NK-92 treated with Interleukin-12 subunit alpha and Interleukin-12 subunit beta, amount 100 ng/mL, for 24 hours (cell line): ENCODE measurements at regions not wholly inside any gene's neighbourhood (a gene's known extent, or its start where the extent isn't known, plus 50 kb on each side); places are given as distances from the start of the nearest gene placed in this dataset.
"Not testable (repeated sequence)": the region's sequence is repeated elsewhere in the genome, so short reads cannot be mapped to it uniquely, and the experiment has no call there.

Source experiments
- DNase-seq: peaks from one replicate; lab custom pipeline; 2025; lab: John Stamatoyannopoulos, UW

DNA sequence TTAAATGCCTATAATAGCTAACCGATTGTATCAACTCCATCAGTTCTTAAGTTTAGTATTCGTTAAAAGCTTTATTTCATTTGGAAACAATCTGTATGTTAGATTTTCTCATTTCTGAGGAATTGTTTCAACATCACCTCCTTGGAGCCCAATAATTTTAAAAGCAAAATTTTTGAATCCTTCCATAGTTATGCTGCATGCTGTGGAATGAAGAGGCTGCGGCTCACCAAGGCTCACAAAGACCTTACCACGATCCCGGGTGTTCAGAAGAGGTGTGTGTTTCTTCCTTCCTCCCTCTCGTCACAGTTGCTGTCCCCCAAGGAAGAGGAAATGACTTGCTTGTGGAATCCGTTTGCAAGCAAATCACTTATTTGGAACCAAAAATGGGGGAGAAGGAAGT, 143.8 kb downstream of the FGF1 start:
- DNase-seq = no peak

DNA sequence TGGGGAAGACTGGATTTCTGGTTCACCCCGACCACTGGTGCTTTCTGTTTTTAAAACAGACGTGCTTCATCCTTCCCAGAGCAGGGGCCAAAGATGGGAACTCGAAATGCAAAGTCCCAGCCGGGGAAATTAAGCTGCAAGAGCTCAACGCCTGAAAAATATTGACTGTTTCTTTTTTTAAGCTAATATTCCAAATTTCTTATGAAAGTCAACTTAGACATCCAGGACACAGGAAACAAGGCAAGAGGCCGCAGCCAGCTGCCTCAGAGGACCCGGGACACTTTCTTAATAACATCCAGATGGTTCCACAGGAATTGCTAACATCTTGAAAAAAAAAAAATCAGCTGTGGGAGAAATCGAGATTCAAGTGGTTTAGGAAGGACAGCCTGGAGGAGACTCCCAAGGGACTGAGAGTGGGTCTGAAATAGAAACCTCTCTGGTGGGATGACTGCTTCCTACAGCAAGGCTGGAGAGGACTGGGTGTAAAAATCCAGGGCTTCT, 144.9 kb downstream of the FGF1 start:
- no peak for DNase-seq

DNA sequence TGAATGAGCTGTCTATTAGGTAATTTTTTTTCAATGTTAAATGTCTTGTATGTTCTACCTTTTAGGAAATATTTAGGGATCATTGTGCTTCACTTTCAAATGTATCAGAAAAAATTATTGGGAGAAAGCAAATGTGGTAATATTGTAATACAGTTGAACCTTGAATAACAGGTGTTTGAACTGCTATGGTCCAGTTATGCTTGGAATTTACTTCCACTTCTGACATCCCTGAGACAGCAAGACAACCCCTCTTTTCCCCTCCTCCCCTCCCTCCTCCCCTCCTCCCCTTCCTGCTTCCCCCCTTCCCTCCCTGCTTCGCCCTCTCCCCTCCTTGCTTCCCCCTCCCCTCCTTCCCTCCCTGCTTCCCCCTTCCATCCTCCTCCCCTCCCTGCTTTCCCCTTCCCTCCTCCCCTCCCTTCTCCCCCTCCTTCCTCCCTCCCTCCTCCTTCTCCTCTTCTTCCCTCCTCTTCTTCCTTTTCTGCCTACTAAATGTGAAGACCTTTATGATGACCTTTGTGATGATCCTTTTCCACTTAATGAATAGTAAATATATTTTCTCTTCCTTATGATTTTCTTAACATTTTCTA, 146.6 kb downstream of the FGF1 start:
- no peak for DNase-seq

DNA sequence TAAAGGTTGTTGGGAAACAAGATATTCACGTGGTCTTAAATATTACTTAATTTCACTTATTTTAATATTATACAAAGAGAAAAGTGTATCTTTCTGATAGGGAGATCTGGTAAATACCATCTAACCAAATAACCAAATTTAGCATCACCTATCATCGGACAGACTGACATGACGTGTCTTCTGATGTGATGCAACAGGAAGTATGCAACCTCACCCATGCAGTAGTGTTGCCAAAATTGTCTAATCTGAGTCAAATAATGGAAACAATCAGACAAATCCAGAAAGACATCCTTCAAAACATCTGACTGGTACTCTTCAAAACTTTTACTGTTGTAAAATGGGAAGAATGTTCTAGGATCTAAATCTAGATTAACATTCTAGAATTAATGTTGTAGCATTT, 148.0 kb downstream of the FGF1 start:
- no peak for DNase-seq

DNA sequence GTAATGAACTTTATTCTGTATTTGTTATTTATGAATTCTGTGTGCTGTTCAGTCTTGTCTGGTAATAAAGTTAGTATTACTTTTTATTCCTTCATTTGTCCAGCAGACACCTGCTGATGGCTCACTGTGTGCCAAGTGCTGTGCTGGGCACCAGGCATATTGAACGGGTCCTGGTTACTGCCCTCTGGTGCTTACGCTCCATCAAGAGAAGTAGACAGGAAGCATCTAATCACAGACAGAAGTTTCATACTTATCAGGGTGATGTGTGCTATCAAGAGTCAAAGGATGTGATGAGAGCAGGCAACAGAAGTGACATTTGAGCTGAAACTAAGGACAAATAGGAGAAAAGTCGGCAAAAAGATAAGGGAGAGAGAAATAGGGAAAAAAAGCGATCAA, 153.1 kb downstream of the FGF1 start:
- no peak for DNase-seq

DNA sequence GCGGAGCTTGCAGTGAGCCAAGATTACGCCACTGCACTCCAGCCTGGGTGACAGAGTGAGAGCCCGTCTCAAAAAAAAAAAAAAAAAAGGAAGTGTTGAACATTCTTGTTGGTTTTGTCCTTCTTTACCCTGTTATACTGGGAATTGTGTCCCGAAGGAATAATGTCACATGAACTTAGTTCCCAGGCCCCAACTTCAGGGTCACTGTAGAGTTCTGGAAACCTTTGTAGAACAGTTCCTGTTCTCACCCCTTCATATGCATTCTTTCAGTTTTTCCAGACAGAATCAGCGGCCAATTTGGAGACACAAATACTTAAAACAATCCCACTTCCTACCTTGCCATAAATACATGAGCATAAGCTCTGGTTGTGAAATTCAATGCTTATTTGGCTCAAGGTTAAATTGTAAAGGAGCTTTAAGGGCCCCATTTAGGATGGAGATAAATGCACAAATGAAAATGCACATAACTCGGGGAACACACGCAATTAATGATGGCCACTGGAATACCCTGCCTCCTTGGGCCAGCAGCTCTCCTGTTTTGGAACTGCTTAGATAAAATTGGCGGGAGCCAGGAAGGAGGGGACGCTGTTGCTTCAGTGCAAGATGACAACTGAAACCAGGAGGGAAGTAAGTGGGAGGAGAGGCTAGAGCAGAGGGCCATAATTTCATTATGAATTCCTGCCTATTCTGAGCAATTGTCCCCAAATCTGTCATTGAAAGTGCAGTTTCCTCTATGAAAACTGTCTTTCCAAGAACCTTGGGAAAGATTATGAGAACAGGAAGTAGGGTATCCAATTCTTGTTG, 153.7 kb downstream of the FGF1 start:
- no peak for DNase-seq

DNA sequence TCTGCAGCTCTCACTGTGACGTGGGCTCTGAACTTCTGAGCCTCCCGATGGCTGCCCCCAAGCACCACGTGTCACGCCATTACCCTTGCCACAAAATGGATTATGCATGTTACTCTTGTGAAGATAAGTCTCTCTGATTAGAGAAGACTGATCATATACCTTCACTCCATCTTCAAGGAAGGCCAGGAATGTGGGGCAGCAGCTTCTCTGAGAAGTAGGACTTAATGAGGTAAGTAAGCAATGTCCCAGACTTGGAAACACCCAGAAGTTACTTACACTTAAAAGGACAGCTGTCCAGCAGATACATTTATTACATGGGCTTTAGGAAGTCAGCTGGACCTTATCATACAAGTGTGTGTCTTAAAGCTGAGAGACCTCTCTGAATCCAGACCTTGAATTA, 155.0 kb downstream of the FGF1 start:
- no peak for DNase-seq

DNA sequence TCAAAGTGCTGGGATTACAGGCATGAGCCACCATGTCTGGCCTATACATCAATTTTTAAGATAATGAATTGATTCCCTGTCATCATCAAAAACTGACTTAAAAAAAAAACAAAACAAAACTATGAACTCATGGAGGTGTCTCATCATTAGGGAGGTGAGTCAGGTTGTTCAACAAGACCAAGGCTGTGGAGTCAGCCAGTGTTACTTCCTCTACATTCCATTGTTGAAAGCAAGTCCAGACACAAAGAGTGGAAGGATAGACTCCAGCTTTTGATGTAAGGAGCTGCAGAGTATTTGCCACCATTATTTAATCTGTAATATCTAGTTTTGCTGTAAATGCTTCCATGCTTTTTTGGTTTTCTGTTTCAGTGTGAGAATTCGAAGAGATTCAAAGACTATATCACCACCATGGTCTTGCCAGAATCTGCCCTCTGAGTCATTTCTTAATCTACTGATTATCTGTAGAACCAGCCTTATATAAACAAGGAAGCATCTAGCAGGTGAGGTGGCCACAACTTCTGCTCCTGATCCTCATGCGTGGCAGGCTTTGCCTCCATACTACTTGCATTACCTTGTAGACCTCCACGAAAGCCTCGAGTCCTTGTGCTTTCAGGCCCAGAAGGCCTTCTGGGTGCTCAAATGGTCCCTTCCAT, 156.1 kb downstream of the FGF1 start:
- DNase-seq = no peak

DNA sequence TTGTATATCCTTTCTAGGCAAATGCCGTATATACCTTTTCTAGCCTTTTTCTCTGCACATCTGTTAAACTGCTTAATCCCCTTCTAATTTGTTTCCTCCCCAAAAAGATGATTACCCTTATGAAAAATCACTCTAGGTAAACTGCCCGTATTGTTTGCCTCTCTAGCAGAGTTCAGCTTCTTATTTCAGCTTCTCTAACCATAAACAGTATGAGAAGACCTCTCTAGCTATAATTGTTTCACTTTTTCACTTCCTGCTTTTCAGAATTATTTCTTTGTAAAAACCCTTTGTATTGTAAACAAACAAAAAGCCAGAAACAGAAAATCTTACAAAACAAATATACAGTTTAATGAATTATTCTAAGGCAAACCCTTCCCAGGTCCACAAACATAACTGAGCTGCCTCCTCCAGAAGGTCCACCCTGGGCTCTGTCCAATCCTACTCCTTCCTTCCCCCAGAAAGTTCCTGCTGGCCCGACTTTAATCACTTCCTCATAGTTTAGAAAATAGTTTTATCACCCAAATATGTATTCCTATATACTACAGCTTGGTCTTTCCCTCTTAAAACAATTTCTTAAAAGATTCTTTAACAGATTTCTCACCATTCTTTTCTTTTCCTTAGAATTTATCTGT, 158.1 kb downstream of the FGF1 start:
- no peak for DNase-seq

DNA sequence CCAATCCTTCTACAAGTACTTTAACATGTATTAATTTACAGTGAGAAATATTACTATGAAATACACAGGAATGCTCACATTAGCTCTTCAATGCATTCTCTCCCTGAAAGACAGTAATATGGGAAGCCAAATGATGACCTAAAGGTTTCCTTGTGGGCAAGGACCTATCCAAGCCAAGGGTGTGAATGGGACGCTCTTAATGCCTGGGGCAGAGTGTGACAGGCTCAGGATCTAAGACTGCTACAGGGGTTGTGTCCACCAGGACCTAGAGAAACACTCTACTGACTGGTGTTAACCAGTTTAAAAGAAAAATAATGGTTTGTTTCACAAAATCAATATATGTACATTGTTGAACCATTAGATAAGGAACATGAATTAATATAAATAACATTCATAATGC, 158.7 kb downstream of the FGF1 start:
- DNase-seq = no peak

DNA sequence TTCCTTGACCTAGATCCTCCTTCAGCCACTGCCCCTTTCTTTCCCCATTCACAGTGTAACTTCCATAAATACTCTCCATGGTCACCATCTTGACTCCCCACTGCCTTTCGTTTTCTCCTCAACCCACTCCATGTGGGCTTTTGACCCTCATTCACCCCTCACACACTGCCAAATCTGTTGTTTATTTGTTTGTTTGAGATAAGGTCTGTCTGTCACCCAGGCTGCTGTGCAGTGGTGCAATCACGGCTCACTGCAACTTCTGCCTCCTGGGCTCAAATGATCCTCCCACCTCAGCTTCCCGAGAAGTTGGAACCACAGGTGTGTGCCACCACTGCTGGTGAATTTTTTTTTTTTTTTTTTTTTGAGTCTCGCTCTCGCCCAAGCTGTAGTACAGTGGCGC, 162.9 kb downstream of the FGF1 start:
- no peak for DNase-seq

DNA sequence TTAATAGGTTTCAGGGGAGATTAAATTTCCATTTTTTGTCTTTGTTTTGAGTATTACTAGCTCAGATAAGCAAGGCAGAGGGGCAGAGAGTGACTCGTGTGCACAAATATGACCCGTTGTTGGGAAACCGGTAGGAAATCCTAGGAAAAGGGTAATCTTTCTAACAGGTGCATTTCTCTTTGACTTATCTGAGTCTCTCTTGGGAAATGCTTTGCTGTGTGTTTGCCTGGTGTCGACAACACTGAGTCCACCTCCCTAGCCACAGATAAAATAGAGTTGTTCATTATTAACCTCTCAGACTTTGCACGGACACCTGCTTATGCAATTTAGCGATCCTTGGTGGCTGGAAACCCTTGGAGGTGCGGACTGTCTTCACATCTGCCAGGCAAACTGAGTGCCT, 164.2 kb downstream of the FGF1 start:
- no peak for DNase-seq

DNA sequence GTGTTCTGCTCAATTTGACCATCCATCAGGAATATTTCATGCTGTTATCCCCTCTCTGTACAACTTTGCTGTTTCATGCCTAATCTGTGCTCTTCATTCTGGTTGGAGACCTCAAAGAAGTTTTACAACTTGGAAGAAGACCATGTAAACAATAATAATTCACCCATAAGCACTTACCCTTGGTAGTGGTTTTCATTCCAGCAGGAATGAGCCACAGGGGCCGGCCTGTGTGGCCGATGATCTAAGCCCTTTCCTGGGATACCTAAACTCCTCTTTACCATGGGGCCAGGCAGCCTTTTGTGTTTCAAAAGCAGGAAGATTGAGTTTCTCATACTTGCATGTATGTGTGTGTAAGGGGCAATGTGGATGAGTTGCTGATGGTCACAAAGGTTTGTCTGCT, 165.0 kb downstream of the FGF1 start:
- no peak for DNase-seq

DNA sequence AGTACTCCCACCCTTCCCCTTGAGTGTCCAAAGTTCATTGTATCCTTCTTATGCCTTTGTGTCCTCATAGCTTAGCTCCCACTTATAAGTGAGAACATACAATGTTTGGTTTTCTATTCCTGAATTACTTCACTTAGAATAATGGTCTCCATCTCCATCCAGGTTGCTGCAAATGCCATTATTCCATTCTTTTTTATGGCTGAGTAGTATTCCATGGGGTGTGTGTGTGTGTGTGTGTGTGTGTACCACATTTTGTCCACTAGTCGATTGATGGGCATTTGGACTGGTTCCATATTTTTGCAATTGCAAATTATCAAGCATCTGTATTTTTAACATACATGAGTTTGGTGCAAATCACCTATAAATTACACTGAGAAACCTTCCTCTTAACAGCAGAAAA, 166.0 kb downstream of the FGF1 start:
- not testable (repeated sequence) for DNase-seq

DNA sequence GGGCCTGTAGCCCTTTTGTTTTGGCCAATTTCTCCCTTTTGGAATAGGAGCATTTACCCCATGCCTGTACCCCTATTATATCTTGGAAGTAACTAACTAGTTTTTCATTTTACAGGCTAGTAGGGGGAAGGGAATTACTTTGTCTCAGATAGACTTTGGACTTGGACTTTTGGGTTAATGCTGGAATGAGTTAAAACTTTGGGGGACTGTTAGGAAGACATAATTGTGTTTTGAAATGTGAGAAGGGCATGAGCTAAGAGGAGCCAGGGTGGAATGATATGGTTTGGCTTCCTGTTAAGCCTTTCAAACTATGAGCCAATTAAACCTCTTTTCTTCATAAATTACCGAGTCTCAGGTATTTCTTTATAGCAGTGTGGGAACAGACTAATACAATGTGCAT, 168.1 kb downstream of the FGF1 start:
- no peak for DNase-seq

DNA sequence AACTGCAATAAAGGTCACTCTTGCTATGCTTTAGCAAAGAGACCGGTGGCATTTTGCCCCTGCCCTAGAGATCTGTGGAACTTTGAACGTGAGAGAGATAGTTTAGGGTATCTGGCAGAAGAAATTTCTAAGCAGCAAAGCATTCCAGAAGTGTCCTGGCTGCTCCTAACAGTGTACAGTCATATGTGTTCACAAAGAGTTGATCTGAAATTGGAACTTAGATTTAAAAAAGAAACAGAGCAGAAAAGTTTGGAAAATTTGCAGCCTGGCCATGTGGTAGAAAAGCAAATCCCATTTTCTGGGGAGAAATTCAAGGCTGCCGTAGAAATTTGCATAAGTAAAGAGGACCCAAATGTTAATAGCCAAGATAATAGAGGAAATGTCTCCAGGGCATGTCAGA, 169.2 kb downstream of the FGF1 start:
- DNase-seq = no peak

DNA sequence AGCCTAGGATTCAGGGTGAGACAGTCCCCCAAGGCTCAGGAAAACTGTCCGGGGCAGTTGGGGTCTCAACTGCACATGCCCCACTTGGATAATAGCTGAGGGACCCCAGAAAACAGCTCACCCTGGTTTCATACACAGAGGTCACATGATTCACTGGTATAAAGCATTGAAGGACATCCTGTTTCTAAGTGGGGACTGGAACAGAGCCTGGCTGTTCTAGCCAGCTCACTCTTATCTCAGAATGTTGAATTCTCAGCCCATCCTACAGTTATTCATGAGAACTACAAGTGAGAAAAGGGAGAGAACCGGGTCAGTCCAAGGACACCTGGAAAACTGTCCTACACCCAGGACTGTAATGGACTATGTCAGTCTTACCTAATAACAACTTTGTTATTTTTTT, 170.9 kb downstream of the FGF1 start:
- DNase-seq = no peak

DNA sequence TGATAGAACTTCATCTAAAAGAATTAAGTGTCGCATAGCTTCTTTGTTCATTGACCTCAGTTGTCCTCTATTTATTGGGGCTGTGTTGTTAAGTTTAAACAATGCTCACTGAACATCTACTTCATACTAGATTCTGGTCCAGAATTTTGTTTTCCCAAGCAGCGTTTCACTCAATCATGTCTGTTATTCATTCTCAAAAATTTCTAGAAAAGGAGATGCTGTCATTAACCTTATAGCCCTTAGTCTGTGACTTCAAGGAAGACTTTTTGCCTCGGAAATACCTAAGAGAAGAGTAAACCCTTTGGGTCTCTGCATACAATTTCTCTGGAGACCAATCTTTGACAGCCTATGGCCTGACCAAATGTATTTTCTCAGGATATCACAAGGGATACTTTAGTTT, 171.7 kb downstream of the FGF1 start:
- no peak for DNase-seq

DNA sequence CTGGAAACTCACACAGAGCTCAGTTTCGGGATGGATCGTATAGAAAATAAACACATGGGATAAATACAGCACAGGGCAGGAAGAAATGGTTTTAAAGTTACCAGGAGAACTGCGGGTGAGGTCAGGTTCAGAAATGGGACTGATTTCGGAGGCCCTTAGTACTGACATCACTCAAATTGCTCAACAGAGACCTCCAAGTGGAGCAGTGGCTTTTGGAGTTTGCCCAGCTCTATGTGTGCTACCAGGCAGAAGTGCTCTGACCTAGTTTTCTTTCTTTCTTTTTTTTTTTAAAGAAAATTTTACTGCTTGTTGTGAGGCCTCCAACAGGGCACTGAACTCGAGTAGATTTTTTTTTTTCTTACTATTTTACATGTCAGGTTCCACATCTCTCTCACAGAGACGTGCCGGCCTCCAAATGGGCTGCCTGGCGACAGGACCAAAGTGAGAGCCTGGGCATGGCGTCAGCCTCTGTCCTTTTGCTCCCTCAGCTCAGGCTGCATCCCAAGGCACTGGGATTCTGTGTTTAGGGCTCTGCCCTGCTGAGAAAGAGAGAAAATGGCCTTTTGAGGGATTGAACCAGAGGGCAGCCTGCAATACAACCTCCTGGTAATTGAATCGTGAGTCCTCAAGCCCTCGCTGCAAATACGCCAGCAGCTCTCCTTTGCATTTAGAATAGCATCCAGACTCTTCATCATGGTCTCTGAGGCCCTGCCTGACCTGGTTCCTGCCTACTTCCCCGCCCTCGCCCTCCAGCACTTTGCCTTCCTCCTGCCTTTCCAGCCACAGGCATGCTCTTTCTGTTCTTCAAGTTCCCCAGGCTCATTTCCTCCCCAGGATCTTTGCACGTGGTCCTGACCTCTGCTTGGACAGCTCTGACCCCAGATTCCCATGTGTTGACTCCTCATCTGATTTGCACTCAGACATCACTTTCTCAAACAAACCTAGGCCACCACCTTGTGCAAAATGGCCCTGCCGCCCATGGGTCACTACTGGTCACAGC, 173.5 kb downstream of the FGF1 start:
- DNase-seq = no peak

DNA sequence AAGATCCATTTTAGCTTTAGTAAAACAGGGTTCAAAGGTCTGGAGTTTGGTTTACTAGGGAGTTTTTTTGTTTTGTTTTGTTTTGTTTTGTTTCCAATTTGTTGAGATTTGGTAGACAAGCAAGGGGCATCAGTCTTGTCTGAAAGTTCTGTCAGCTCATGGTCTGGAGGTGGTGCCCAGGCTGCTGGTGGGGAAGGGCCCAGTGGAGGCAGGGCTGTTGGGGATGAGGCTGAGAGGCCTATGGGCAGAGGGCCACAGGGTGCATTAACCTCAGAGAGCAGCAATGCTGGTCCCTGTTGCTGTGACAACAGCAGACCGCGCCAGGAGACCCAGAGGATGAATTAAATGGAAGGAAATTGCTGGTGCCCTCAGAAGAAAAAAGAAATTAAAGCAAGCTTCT, 174.5 kb downstream of the FGF1 start:
- no peak for DNase-seq

DNA sequence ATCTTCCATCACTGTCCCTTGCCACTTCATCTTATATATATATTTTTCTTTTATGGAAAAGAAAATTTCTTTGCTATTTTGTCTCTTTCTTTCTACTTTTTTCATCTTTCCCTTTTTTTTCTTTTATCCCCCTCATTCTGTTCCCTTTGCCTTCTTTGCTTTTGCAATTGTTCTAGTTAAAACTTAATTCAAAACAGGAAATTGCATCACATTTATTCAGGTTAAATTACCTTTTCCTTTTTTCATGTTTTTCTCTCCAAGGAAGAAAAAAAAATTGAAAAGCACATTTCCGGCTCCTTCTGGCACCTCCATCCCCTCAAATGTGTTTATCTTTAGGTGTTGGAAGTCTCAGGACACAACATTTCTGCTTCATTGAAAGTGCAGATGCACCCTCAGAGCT, 176.9 kb downstream of the FGF1 start:
- no peak for DNase-seq

DNA sequence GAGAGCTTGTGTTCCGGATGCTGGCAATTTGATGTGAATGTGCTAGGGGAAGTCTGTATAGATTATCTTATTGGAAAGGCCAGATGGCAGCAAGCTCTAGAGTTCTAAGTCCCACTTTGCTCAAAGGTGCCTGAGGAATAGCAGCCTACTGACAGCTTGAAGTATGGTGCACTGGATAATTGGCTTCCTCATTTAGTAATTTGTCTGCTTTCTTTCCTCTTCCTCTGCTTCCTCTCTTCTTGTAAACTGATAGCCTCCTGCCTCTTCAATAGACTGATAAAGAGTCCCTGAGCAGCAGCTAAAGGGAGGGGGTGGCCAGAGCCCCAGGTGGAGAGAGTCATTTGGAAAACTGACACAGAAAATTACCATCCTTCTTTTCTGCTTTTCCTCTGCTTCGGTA, 177.3 kb downstream of the FGF1 start:
- DNase-seq = no peak
